Natural killer cell (primary cell): ENCODE measurements at regions not wholly inside any gene's neighbourhood (a gene's known extent, or its start where the extent isn't known, plus 50 kb on each side); places are given as distances from the start of the nearest gene placed in this dataset.

ENCODE experiments used
- ATAC-seq, 3 donors: fragments of 150-1000 bp in 2 of 3; fragments of 200-7000 bp in 1 of 3; cut with Tn5 transposase; 1 replicate in 1 of 3; 2 replicates in 2 of 3; pipeline ENCODE4 v1.10.0; 2021; ENCODE audit warnings: mild to moderate bottlenecking in 2 of 3, moderate library complexity in 2 of 3
- DNase-seq, 2 donors: peaks; one replicate each; pipeline versions ENCODE4 v3.0.0 to v3.0.0-alpha.2; 2013 to 2021; ENCODE audit warnings: mixed read lengths in 1 of 2
- H3K27ac ChIP-seq: one replicate; pipeline ENCODE4 v1.5.1; 2013; ENCODE audit warnings: mild to moderate bottlenecking, low read length
- H3K27me3 ChIP-seq: one replicate; pipeline ENCODE4 v1.6.1; 2013; ENCODE audit warnings: low read length; ENCODE audit not compliant: control insufficient read depth, insufficient read depth
- H3K36me3 ChIP-seq: one replicate; pipeline ENCODE4 v1.6.1; 2013; ENCODE audit warnings: low read length; ENCODE audit not compliant: control insufficient read depth, insufficient read depth
- H3K4me1 ChIP-seq: one replicate; pipeline ENCODE4 v1.6.1; 2013; ENCODE audit warnings: low read length; ENCODE audit not compliant: control insufficient read depth, insufficient read depth
- H3K4me3 ChIP-seq: one replicate; pipeline ENCODE4 v1.5.1; 2013; ENCODE audit warnings: low read length
- H3K9me3 ChIP-seq: one replicate; pipeline ENCODE4 v1.6.1; 2013; ENCODE audit warnings: low read length; ENCODE audit not compliant: control insufficient read depth, insufficient read depth
- H3K27ac Mint-ChIP-seq, 2 donors: one replicate each; pipeline ENCODE4 v1.8.0; 2022; ENCODE audit warnings: mild to moderate bottlenecking in 2 of 2, mixed read lengths in 2 of 2, moderate library complexity in 1 of 2
- H3K27me3 Mint-ChIP-seq, 2 donors: one replicate each; pipeline ENCODE4 v1.8.0; 2022; ENCODE audit warnings: low read depth in 2 of 2, mixed read lengths in 2 of 2
- H3K36me3 Mint-ChIP-seq: one replicate; pipeline ENCODE4 v1.8.0; 2022; ENCODE audit warnings: mixed read lengths
- H3K4me1 Mint-ChIP-seq, 2 donors: one replicate each; pipeline ENCODE4 v1.8.0; 2022; ENCODE audit warnings: mixed read lengths in 2 of 2
- H3K4me3 Mint-ChIP-seq: one replicate; pipeline ENCODE4 v1.8.0; 2022; ENCODE audit warnings: mild to moderate bottlenecking, moderate library complexity, mixed read lengths
- H3K9me3 Mint-ChIP-seq, 2 donors: one replicate each; pipeline ENCODE4 v1.8.0; 2022; ENCODE audit warnings: mixed read lengths in 2 of 2
- CTCF ChIP-seq: fragments of 200-600 bp; IDR thresholded peaks from one replicate; pipeline ENCODE4 v1.8.0; 2022; ENCODE audit warnings: antibody characterized with exemption
- WGBS: methylation state at CpG from one replicate; pipeline ENCODE4 v1.1.7; 2013; ENCODE audit warnings: missing lambda C conversion rate; ENCODE audit not compliant: insufficient coverage; 5-methylcytosine and 5-hydroxymethylcytosine counted together
- intact Hi-C: fragments of 100-400 bp; cut with micrococcal nuclease; formaldehyde crosslinking; loops from one replicate; pipeline ENCODE4 v1.14.2; 2022

DNA sequence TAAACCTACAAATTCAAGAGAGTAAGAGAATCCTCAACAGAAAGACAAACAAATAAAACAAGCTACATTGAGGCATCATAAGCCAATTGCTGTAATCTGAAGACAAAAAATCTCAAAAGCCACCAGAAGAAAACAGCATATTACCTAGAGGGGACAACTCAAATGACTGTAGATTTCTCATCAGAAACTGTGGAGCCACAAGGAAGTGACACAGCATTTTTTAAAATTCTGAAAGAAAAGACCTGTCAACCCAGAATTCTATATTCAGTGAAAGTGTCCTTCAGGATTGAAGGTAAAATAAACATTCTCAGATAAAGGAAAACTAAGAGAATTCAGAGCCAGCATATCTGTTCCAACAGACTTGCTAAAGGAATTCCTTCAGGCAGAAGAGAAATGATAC, 147.8 kb upstream of the DHRS4 start:
- Mint-ChIP-seq H3K27me3 (peaks cover 10 to 12% of the 10 kb centered on the region in 2 donors), H3K36me3 (peaks cover 13% of the 10 kb centered on the region), H3K27ac (no peak overlapping the region), H3K4me1 (no peaks in the 10 kb centered on the region), H3K9me3 (peaks cover 0 to 10% of the 10 kb centered on the region in 2 donors), H3K4me3 (no peak overlapping the region)
- no peak for DNase-seq
- ATAC-seq = no peak
- H3K27ac ChIP-seq = no peak overlapping the region
- intact Hi-C loops = no loop called here
- TF ChIP-seq CTCF = no peak
- no peak overlapping the region for H3K4me3 ChIP-seq
- no peaks in the 10 kb centered on the region for H3K9me3 ChIP-seq
- H3K4me1 ChIP-seq = no peaks in the 10 kb centered on the region
- no peaks in the 10 kb centered on the region for H3K36me3 ChIP-seq
- no peaks in the 10 kb centered on the region for H3K27me3 ChIP-seq

- Histone ChIP-seq H3K9me3 (peaks cover 3% of the 10 kb centered on the region), H3K4me1 (no peaks in the 10 kb centered on the region), H3K4me3 (no peak overlapping the region), H3K36me3 (no peaks in the 10 kb centered on the region), H3K27ac (no peak overlapping the region), H3K27me3 (no peaks in the 10 kb centered on the region)
- 93% methylated on average over 6 of the region's 6 CpGs for WGBS
- intact Hi-C loops = no loop called here
- Mint-ChIP-seq H3K27ac (no peak overlapping the region), H3K4me3 (no peak overlapping the region), H3K9me3 (no peaks in the 10 kb centered on the region), H3K4me1 (no peaks in the 10 kb centered on the region), H3K27me3 (peaks cover 0 to 2% of the 10 kb centered on the region in 2 donors), H3K36me3 (no peaks in the 10 kb centered on the region)
- TF ChIP-seq CTCF = no peak
- ATAC-seq (no peak), DNase-seq (no peak)
Observed at GRCh38 chr14:23814527-23815256, 138.9 kb upstream of the DHRS4 start.

- no peak overlapping the region for H3K4me3 ChIP-seq
- ATAC-seq (no peak), DNase-seq (no peak)
- no peak overlapping the region for H3K4me3 Mint-ChIP-seq
- no peaks in the 10 kb centered on the region for H3K9me3 Mint-ChIP-seq
- H3K36me3 Mint-ChIP-seq = no peaks in the 10 kb centered on the region
- no peaks in the 10 kb centered on the region for H3K4me1 Mint-ChIP-seq
- peaks cover 0 to 2% of the 10 kb centered on the region in 2 donors for H3K27me3 Mint-ChIP-seq
- TF ChIP-seq CTCF = no peak
- no peaks in the 10 kb centered on the region for H3K27me3 ChIP-seq
- H3K27ac Mint-ChIP-seq = no peak overlapping the region
- peaks cover 3% of the 10 kb centered on the region for H3K9me3 ChIP-seq
- no peaks in the 10 kb centered on the region for H3K36me3 ChIP-seq
- H3K4me1 ChIP-seq = no peaks in the 10 kb centered on the region
- 84% methylated on average over 5 of the region's 5 CpGs for WGBS
- H3K27ac ChIP-seq = no peak overlapping the region
- intact Hi-C loops = no loop called here
Observed at GRCh38 chr14:23816371-23816770, 137.2 kb upstream of the DHRS4 start.

DNA sequence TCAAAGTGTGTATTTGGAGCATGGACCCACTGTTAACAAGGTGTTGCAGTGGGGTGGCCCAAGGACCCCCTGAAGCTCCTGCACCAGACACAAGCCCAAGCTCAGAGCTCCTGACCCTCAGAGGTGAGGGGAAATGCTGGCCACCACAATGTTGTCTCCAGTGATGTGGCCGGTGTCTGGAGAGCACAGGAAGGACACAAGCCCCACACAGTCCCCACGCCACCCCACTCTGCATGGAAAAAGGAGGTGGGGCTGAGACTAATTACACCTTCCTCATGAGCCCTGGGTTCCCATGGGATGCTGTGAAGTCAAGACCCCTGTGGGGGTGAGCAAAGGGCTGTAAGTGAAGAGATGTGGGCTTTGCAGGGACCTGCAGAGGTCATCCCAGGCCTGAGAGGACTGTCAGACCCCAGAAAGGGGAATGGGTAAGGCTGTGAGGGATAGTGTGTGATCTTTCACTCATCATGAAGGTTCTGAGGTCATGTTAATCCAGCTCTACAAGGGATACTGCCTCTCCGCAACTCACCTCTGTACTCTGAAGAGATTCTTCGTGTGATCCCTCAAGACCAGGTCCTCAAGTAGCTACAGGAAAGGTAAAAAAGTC, 136.3 kb upstream of the DHRS4 start:
- Histone ChIP-seq H3K4me1 (no peaks in the 10 kb centered on the region), H3K9me3 (peaks cover 3% of the 10 kb centered on the region), H3K27ac (no peak overlapping the region), H3K36me3 (no peaks in the 10 kb centered on the region), H3K4me3 (no peak overlapping the region), H3K27me3 (no peaks in the 10 kb centered on the region)
- H3K4me3 Mint-ChIP-seq = no peak overlapping the region
- no peak for TF ChIP-seq CTCF
- H3K27me3 Mint-ChIP-seq = peaks cover under 1 to 3% of the 10 kb centered on the region in 2 donors
- ATAC-seq (no peak), DNase-seq (no peak)
- WGBS = 94% methylated on average over 2 of the region's 4 CpGs
- H3K36me3 Mint-ChIP-seq = no peaks in the 10 kb centered on the region
- H3K27ac Mint-ChIP-seq = no peak overlapping the region
- intact Hi-C loops = no loop called here
- H3K4me1 Mint-ChIP-seq = no peaks in the 10 kb centered on the region
- H3K9me3 Mint-ChIP-seq = no peaks in the 10 kb centered on the region
